Skeletal muscle cell (primary cell): ENCODE measurements at regions not wholly inside any gene's neighbourhood (a gene's known extent, or its start where the extent isn't known, plus 50 kb on each side); places are given as distances from the start of the nearest gene placed in this dataset.
"Not testable (repeated sequence)": the region's sequence is repeated elsewhere in the genome, so short reads cannot be mapped to it uniquely, and the experiment has no call there.

Source experiments
- DNase-seq: peaks from one replicate; pipeline ENCODE4 v3.0.0-alpha.2; 2010; ENCODE audit warnings: low read depth
- H3K4me3 ChIP-seq: 2 replicates; pipeline ENCODE4 v1.5.1; 2011; ENCODE audit warnings: low read depth, mild to moderate bottlenecking, control low read depth, low read length, moderate library complexity

DNA sequence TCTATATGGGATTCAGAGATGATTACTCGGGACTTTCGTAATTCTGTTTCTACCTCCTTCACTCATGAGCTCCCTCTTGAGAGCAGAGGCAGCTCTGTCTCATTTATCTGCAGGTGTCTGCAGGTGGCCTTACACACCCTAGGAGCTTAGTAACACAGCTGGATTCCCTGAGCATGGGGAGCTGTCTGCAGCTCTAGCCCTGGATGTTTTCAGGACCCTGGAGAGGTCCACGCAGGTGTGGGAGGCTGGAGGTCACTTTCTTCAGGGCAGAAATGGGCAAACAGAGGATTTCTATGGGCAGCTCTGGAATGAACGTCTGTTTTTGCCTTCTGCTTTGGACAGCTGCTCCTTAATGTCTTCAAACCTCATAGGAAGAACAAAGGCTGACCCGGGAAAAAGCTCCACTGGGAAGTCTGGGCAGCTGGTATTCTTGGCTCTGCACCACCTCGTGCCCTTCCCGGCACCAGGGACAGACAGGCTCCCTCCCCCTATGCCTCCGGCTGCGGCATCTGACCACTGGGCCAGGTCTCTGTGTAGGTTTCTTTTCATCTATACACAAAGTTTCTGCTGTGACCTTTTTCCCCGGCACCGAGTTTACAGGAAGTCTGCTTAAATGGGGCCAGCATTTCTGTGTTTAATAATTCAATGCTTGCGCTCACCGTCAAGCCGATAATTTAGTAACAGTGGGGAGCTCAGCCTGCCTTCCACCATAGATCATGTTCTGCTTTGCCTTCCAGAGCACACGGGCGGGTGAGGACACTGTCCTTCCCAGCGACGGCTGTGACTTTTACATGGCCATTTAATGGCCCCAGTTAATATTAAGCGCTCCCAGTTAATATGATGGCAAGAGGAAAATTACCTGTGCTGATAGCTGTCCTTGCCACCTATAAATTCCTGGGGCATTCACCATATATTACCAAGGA lies 320.2 kb upstream of the SFSWAP start:
- no peak overlapping the region for H3K4me3 ChIP-seq
- no peak for DNase-seq

DNA sequence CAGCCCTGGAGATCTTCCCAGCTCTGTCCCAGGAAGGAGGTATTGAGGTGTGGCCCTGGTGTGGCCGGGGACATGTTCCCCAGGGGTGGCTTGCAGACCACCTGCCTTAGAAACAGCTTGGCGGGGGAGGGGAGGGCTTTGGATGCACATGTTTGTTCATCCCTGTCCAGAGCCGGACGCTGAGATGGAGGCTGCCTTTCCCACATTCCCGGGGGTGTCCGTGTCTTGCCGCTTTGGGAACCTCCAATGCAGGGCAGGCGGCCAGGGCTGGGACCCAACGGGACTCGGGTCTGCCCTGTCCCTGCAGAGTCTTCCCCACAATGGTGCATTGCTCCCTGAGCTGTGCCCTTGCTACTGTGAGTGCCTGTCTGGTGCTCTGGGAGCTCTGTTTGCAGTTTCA lies 319.5 kb upstream of the SFSWAP start:
- no peak for DNase-seq
- H3K4me3 ChIP-seq = no peak overlapping the region

DNA sequence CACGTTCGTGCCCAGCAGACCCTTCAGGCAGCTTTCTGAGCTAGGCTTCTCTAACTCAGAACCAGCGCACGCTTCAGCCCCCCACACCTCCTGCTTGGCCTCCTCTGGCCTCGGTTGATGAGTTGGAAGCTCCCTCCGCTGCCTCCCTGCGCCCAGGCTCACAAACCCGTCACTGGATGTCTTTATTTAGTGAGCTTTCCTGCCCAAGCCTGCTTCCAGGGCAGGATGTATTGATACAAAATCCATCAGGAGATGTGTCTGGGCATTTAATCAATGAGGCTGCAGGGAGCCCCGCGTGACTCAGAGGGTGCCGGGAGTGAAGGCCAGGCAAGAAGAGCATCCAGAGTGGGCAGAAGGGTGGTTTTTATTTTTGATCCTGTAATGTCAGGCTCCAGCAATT lies 316.1 kb upstream of the SFSWAP start:
- not testable (repeated sequence) for DNase-seq

GRCh38 chr12:131395209-131395684 lies 315.6 kb upstream of the SFSWAP start:
- not testable (repeated sequence) for H3K4me3 ChIP-seq, DNase-seq

More for the DNA sequence above, 316.1 kb upstream of the SFSWAP start:
- H3K4me3 ChIP-seq = not testable (repeated sequence)

DNA sequence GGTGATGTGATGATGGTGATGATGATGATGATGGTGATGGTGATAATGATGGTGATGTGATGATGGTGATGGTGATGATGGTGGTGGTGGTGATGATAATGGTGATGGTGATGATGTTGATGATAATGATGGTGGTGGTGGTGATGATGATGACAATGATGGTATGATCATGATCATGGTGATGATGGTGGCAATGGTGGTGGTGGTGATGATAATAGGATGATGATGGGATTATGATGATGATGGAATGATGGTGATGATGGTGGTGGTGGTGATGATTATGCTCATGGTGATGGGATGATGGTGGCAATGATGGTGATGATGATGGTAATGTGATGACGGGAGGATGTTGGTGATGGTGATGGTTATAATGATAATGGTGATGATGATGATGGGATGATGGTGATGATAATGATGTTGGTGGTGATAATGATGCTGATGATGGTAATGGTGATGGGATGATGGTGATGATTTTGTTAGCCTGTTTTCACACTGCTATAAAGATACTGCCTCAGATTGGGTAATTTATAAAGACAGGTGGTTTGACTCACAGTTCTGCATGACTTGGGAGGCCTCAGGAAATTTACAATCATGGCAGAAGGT lies 314.8 kb upstream of the SFSWAP start:
- DNase-seq = no peak
- H3K4me3 ChIP-seq = no peak overlapping the region

DNA sequence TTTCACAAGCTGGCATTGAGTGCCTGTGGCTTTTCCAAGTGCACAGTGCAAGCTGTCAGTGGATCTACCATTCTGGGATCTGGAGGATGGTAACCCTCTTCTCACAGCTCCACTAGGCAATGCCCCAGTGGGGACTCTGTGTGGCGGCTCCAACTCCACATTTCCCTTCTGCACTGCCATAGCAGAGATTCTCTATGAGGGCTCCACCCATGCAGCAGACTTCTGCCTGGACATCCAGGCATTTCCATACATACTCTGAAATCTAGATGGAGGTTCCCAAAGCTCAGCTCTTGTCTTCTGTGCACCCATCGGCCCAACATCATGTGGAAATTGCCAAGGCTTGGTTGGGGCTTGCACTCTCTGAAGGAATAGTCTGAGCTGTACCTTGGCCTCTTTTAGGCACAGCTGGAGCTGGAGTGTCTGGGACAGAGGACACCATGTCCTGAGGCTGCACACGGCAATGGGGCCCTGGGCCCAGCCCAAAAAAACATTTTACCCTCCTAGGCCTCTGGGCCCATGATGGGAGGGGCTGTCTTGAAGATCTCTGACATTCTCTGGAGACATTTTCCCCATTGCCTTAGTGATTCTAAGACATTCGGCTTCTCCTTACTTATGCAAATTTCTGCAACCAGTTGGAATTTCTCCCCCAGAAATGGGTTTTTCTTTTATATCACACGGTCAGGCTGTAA lies 313.3 kb upstream of the SFSWAP start:
- DNase-seq = no peak
- H3K4me3 ChIP-seq = no peak overlapping the region

- no peak overlapping the region for H3K4me3 ChIP-seq
- no peak for DNase-seq
Observed at GRCh38 chr12:131399000-131399399, 311.9 kb upstream of the SFSWAP start.

DNA sequence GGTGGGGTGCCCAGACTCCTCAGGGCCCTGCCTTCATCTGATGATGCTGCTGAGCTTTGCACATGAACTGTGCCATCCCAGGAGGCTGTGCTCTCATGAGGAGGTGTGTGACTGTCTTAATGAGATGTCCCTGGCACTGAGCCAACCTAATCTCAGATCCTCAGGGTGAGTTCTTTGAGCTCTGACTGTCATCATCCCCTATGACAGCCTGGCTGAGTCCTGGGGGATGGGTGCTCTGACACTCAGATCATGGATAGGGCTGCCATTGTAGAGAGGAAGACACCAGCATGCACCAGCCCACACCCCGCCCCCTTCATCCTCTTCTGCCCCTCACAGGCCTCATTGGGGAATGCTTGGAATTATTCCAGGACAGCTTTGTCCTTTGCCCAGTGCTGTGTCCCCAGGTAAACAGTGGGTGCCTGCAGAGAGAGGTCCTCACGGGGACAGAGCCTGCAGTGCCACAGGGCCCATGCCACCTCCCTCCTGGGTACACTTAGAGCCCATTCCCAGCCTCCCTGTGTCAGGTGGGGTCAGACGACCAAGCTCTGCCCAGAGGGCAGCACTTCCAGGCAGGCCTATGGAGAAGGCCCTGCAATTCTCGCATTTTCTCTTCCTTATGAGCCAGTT lies 310.1 kb upstream of the SFSWAP start:
- H3K4me3 ChIP-seq, DNase-seq: not testable (repeated sequence)

- not testable (repeated sequence) for DNase-seq, H3K4me3 ChIP-seq
Observed at GRCh38 chr12:131401907-131402633, 308.8 kb upstream of the SFSWAP start.

DNA sequence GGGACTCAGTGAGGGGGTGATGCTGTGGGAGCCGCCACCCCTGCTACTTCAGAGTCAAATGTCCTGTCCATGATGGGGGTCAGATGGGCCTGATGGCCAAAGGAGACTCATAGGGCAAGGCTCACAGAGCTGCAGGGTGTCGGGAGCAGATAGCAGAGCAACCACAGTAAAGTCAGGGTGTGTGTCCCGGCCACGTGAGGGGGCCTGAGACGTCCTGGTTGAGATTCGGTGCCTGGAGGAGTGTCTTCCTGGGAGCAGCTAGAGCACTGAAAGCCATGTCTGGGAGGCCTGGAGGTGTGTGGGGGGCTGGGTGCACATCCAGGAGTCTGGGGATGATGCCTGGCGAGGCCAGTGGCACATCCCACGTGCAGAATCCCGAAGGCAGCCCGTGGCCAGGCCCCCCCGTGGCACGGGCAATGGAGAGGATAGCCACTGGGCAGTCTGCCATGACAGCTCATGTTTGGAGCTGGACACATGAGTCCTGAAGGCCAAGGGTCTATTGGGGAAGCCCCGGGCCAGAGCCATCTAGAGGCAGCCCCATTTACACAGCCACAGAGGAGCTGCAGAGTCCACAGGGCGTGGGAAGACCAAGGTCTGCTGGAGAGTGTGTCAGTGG lies 308.0 kb upstream of the SFSWAP start:
- DNase-seq = no peak
- no peak overlapping the region for H3K4me3 ChIP-seq

DNA sequence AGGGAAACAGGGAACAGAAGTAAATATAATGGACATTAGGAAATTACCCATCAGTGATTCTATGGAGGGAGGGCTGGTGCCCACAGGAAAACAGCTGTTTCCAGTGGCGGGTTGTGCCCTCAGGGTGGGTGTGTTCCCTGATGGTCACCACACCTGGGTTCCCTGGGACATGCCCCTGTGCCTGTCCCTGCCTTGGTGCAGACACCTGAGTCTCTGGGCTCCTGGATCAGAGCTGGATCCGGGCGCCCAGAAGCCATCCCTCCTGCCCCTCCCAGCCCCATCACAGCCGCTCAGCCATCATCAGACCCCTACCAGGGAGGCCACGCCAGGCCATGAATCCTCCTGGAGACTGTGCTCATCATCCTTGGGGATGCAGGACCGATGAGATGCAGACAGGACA lies 307.2 kb upstream of the SFSWAP start:
- no peak overlapping the region for H3K4me3 ChIP-seq
- no peak for DNase-seq

GRCh38 chr12:131404705-131405104 lies 306.2 kb upstream of the SFSWAP start:
- no peak overlapping the region for H3K4me3 ChIP-seq
- no peak for DNase-seq

- DNase-seq = no peak
Observed at GRCh38 chr12:131407221-131408035, 303.5 kb upstream of the SFSWAP start.

DNA sequence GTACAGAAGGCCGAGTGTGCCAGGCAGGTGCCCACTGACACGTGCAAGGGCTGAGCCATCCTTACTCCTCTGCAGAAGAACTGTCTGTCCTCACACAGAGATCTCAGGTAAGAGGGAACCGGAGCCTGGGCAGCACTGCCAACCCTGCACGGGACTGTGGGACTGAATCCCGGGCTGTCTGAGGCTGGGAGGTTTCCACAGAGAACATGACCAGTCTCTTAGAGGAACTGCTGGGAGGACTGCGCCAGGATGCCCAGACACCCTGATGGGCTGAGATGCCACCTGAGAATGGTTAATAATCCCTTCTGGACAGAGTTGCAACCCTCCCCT lies 302.9 kb upstream of the SFSWAP start:
- DNase-seq = no peak
- no peak overlapping the region for H3K4me3 ChIP-seq

More at GRCh38 chr12:131407221-131408035, 303.5 kb upstream of the SFSWAP start:
- no peak overlapping the region for H3K4me3 ChIP-seq

DNA sequence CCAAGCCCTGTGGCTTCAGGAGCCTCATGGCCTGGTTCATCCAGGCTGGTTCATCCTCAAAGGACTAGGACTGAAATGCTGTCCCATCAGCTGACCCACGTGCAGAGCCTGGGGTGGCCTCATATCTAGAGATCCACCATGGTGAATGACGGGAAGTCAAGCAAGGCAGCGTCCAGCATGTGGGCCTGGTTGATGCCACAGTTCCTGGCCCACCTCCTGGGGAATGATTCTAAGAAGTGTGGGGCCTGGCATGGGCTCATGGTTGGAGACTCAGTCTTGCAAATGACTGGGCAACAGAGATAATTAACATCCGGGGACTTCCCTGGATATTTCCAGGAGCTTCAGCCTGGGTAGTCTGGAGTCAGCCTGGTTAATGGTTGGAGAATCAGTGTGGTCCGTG lies 302.4 kb upstream of the SFSWAP start:
- no peak for DNase-seq
- no peak overlapping the region for H3K4me3 ChIP-seq

DNA sequence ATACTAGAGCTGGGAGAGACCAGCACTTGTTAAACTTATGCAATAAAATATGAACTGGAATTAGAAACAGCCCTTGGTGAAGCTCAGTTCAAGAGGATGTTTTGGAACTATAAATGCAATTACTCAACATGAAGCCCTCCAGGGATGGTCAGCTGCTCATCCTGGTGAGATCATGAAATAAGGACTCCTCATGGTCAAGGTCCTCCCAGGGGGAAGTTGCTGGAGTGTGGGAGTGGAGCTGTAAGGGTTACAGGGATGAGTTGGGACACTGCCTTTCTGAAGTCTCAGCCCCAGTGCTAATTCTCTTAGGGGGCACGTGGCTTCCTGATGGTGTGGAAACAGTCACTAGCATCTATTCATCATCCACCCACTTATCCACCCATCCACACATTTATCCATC lies 301.7 kb upstream of the SFSWAP start:
- H3K4me3 ChIP-seq = no peak overlapping the region
- no peak for DNase-seq

GRCh38 chr12:131411827-131412226 lies 299.1 kb upstream of the SFSWAP start:
- not testable (repeated sequence) for H3K4me3 ChIP-seq, DNase-seq

GRCh38 chr12:131413006-131413405 lies 297.9 kb upstream of the SFSWAP start:
- no peak overlapping the region for H3K4me3 ChIP-seq
- no peak for DNase-seq
